ENCODE measurements at regions not wholly inside any gene's neighbourhood (a gene's known extent, or its start where the extent isn't known, plus 50 kb on each side); places are given as distances from the start of the nearest gene placed in this dataset.

DNA sequence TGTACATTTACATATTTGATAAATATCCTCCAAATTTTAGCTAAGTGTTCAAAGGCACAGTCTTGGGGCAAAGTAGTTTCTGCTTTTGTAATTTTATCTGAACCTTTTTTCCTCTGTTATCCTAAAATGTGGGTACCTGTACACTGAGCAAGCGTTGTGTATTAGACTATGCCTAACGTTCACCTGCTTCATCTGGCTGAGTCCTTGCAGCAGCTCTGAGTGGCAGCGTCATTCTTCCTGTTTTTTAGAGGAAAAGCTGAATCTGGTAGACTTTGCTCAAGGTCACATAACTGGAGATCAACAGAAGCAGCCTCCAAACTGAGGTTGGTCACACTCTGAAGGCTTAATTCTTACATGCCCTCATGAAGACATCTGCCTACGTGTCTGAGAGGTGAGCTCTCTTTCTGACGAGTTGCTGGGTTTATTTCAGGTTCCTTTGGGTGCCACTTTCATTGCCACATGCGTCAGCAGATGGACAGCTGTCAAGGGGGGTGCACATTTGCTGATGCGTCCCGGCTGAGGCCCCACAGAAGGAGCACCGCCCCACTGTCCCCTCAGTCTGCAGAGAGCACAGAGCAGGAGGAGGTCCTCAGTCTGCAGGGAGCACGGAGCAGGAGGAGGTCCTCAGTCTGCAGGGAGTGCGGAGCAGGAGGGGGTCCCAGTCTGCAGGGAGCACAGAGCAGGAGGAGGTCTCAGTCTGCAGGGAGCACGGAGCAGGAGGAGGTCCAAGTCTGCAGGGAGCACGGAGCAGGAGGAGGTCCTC lies 406.5 kb upstream of the SHH start:
- no peak for DNase-seq

GRCh38 chr7:156217803-156218202 lies 405.5 kb upstream of the SHH start:
- DNase-seq: no peak

- no peak for DNase-seq
Observed at GRCh38 chr7:156209087-156209486, 396.8 kb upstream of the SHH start.

GRCh38 chr7:156207306-156207705 lies 395.0 kb upstream of the SHH start:
- DNase-seq: no peak

- no peak for DNase-seq
Observed at GRCh38 chr7:156206174-156206573, 393.9 kb upstream of the SHH start.

- DNase-seq: no peak
Observed at GRCh38 chr7:156204820-156205219, 392.6 kb upstream of the SHH start.

- no peak for DNase-seq
Observed at GRCh38 chr7:156203923-156204322, 391.7 kb upstream of the SHH start.

DNA sequence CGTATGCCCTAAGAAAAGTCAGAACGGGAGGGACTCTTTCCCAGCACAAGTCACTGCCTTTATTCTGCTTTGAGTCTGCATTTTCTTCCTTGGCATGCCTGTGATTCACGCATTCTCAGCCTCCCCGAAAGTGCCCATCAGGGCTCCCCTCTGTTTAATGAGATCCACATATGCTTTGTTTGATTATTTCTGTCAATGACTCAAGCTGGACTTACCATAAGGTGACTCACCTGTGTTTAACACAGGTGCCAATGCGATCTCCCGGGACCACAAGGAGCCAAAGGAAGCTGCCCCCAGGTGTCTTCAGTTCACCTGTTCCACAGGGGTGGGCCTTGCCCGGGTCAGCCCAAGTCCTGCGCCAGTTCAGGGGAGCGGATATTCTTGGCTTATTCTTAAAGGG lies 386.0 kb upstream of the SHH start:
- no peak for DNase-seq

GRCh38 chr7:156196649-156197048 lies 384.4 kb upstream of the SHH start:
- no peak for DNase-seq

GRCh38 chr7:156195276-156195675 lies 383.0 kb upstream of the SHH start:
- DNase-seq: no peak

DNA sequence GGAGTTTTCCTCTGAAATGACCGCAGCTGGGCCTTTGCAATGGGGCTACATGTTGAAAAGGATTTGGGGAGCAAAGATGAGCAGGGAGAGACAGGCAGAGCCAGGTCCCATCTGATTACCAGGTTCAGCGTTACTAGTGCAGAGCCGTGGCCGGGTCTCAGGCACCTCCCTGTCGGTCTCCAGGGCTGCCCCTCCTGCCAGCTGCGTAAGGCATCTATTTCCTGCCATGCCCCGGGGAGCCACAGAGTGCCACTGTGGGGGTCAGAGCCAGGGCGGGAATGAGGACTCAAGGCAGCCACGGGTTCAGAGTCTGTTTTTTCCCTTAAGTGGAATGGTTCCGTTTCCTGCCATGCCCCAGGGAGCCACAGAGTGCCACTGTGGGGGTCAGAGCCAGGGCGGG lies 382.6 kb upstream of the SHH start:
- no peak for DNase-seq

GRCh38 chr7:156192921-156193320 lies 380.7 kb upstream of the SHH start:
- no peak for DNase-seq

DNA sequence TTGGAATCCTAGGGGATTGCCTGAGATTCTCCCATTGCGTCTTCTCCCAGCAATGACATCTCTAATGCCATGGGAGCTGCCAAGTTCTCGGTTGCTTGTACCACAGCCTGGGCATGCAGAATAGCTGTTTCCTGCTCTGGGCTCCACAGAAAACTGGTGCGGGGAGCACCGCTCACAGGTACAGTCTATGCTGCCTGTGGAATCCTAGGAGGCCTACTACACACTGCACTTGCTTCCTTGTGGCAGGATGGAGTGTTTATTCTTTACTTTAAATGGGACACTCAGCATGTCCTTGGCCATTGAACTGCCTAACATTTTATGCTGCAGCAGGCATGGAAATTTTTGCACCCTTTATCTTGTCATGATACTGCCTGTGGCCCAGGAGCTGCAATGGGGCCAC lies 378.8 kb upstream of the SHH start:
- no peak for DNase-seq

DNA sequence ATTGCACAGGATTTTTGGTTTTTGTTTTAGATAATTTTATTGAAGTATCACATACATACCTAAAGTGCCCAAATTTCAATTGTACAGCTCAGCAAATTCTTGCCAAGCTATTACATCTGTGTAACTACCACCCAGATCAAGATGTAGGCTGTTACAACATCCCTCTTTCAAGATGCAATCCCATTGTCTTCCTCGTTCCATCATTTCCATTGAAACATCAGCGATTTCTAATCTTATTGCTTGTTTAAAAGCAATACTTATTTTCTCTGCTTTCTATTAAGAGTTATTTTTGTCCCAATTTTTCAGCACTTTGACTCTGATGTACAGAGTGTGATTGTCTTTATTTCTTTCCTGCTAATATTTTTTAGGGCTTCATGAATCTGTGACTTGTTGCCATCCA lies 372.8 kb upstream of the SHH start:
- DNase-seq: no peak

DNA sequence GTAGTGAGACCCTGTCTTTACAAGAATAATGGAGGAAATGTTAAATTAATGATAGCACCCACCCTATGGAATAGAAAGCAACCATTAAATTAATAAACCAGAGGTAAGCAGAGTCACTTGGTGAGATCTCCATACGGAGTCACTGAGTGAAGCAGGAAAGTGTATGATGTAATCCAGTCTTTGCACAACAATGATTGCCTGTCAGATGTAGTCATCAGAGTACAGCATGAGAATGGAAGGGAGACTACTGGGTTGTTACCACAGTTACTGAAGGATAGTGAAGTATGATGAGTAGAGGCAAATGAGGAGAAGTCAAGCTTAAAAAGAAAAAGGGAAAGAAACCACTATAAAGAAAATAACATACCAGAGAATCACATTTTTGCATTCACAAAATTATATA lies 371.9 kb upstream of the SHH start:
- no peak for DNase-seq

- DNase-seq: no peak
Observed at GRCh38 chr7:156180451-156181229, 368.4 kb upstream of the SHH start.

DNA sequence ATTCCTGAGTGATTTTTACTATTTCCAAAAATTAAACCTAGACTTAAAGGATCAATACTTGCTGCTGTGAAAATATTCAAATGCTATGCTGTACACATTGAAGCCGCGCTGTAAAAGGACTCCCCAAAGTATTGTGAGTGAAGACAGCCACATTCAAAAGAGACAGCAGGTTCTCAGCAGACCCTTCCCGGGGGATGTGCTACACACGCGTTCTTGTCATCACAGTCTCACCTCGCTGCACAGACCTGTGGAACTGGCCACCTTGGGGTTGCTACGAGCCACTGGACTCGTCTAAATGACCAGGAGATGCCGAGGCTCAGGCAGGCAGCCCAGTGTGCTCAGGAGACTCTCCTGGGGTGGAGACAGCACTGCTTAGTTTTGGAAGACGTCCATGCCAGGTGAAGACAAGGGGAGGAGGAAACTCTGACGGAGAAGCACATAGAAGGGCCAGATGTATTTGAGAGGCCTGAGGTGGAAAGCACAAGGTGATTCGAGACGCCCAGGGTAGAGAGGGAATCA lies 367.7 kb upstream of the SHH start:
- DNase-seq: no peak

GRCh38 chr7:156178857-156179256 lies 366.6 kb upstream of the SHH start:
- DNase-seq: no peak

DNA sequence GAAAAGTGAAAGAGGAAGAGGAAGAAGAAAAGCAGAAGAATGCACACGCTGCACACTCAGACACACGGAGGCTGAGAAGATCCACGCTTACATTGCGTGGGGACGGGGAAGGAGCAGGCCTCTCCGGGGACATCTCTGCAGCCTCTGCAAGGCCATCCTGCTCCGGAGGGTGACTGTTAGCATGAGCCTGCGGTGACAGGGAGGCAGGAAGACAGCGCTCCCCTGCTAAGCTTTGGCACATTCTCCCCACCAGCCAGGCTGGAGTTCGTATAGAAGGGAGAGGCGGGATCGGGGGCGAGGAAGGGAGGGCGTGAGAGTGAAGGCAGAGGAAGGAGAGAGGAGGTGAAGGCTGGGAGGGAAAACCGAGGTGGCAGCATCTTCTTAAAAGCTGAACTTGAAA lies 366.0 kb upstream of the SHH start:
- DNase-seq: no peak

DNA sequence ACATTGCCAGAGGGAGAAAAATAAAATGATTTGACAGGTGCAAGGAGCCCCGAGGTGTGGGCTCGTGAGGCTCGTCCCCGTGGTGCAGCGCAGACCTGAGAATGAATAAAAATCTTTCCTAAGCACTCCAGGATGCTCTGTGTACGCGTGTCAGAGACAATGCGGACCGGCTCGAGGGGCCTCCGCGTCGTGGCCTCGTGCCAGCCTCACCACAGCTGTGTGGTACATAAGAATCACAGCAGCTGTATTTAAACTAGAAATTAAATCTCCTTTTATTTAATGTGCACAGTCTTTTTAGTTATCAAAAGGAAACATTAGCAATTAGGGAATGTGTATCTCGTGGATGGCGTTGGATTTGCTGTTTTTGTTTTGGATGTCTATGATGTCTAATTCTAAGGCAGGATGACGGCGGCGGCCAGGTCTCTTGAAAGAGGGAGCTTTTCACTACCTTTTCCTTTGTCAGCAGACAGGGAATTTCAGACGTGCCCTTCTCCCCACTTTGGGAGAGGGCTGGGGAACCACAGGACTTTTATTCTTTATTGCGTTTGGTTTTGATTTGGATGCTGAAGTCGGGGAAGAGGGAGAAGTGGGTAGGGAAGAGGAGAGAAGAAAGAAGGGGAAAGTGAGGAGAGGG lies 365.3 kb upstream of the SHH start:
- DNase-seq: no peak

DNA sequence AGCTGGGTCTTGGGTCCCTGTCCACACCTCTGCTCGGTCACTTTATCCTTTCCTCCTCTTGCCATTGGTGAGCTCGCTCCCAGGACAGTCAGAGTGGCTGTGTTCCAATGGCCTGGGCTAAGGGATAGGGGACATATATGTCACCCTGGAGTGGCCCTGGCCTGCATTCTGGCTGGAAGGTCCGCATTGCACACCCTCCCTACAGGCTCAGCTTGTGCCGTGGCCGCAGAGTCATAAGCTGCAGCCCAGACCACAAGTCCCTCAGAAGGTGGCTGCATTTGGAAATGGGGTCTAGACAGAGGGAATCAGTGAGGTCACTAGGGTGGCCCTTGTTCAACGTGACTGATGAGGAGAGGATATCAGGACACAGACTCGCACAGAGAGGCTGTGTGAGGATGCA lies 363.8 kb upstream of the SHH start:
- no peak for DNase-seq

DNA sequence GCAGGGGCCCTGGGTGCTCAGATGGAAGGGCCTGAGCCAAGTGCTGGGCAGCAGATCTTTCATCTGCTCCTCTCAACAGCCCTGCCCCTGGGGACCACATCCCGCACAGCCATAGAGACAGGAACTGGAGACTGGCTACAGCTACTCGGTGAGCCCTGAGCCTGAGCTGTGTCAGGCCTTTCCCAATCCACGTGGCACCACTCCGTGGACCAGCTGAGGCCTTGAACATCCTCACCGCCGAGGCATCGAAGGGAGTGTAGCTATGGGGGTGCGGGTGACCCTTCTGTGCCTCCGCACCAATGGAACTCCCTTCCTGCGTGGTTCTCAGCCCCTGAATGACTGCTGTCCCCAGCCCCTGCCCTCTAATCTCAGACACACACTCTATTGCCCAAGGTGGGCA lies 362.7 kb upstream of the SHH start:
- DNase-seq: no peak

GRCh38 chr7:156174428-156174827 lies 362.2 kb upstream of the SHH start:
- DNase-seq: no peak

All from NCI-H524 treated with DMSO at 0.1 percent for 48 hours (cell line).